ENCODE measurements at regions not wholly inside any gene's neighbourhood (a gene's known extent, or its start where the extent isn't known, plus 50 kb on each side); places are given as distances from the start of the nearest gene placed in this dataset.

DNA sequence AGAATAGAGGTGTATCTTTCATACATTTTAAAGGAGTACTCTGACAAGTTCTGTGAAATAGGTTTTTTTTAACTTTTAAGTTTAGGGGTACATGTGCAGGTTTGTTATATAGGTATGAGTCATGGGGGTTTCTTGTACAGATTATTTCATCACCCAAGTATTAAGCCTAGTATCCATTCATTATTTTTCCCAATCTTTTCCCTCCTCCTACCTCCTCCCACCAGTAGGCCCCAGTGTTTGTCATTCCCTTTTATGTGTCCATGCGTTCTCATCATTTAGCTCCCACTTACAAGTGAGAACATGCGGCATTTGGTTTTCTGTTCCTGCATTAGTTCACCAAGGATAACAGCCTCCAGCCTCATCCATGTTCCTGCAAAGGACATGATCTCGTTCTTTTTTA lies 175.5 kb downstream of the CYB561 start:
- TF ChIP-seq TAF1 (IDR thresholded peaks at IDR 0.05; ENCODE audit: low read depth, low read length) (no peak), POLR2A (IDR thresholded peaks at IDR 0.05; ENCODE audit: low read depth, low read length) (no peak), POLR2AphosphoS5 (IDR thresholded peaks at IDR 0.05; ENCODE audit: low read depth, low read length) (no peak), PAX5 (IDR thresholded peaks at IDR 0.05; ENCODE audit: insufficient read depth, low read length, severe bottlenecking) (no peak), SPI1 (IDR thresholded peaks at IDR 0.05; ENCODE audit: low read depth, low read length) (no peak)
